ENCODE measurements at regions not wholly inside any gene's neighbourhood (a gene's known extent, or its start where the extent isn't known, plus 50 kb on each side); places are given as distances from the start of the nearest gene placed in this dataset.
"Not testable (repeated sequence)": the region's sequence is repeated elsewhere in the genome, so short reads cannot be mapped to it uniquely, and the experiment has no call there.

- intact Hi-C loops (cut with DNase I; ENCODE audit: low total_unique reads) = no loop called here
- DNase-seq = no peak
- H3K27me3 ChIP-seq = no peaks in the 10 kb centered on the region
- no peaks in the 10 kb centered on the region for H3K36me3 ChIP-seq
- no peak overlapping the region for H3K4me3 ChIP-seq
- H3K9me3 ChIP-seq = peaks cover 0 to 10% of the 10 kb centered on the region in 2 donors
- no peak overlapping the region for H3K27ac ChIP-seq
- no peaks in the 10 kb centered on the region for H3K4me1 ChIP-seq
- TF ChIP-seq CTCF (IDR thresholded peaks at IDR 0.05) (no peak), POLR2A (IDR thresholded peaks at IDR 0.05) (no peak)
These were observed 546.0 kb upstream of the RGMB start for GRCh38 chr5:98227489-98227888.

GRCh38 chr5:98231089-98231488, 542.4 kb upstream of the RGMB start:
- no peak for DNase-seq
- H3K4me1 ChIP-seq = no peaks in the 10 kb centered on the region
- intact Hi-C loops (cut with DNase I; ENCODE audit: low total_unique reads) = no loop called here
- H3K36me3 ChIP-seq = no peaks in the 10 kb centered on the region
- no peak overlapping the region for H3K27ac ChIP-seq
- no peak for TF ChIP-seq CTCF (IDR thresholded peaks at IDR 0.05)
- no peak for TF ChIP-seq POLR2A (IDR thresholded peaks at IDR 0.05)
- H3K9me3 ChIP-seq = peaks cover 0 to 10% of the 10 kb centered on the region in 2 donors
- no peak overlapping the region for H3K4me3 ChIP-seq
- no peaks in the 10 kb centered on the region for H3K27me3 ChIP-seq

- H3K4me3 ChIP-seq; H3K4me1 ChIP-seq; H3K27me3 ChIP-seq; H3K9me3 ChIP-seq; intact Hi-C loops (cut with DNase I; ENCODE audit: low total_unique reads); H3K36me3 ChIP-seq; H3K27ac ChIP-seq; DNase-seq: not testable (repeated sequence)
These were observed 535.7 kb upstream of the RGMB start for GRCh38 chr5:98237794-98238193.

- no peak overlapping the region for H3K4me3 ChIP-seq
These were observed 529.5 kb upstream of the RGMB start for GRCh38 chr5:98243972-98244371.

GRCh38 chr5:98248949-98249348, 524.5 kb upstream of the RGMB start:
- no peaks in the 10 kb centered on the region for H3K4me1 ChIP-seq
- no peak overlapping the region for H3K27ac ChIP-seq
- H3K36me3 ChIP-seq = no peaks in the 10 kb centered on the region
- DNase-seq = no peak
- no peak for TF ChIP-seq POLR2A (IDR thresholded peaks at IDR 0.05)
- no peak for TF ChIP-seq CTCF (IDR thresholded peaks at IDR 0.05)
- H3K27me3 ChIP-seq = no peaks in the 10 kb centered on the region
- intact Hi-C loops (cut with DNase I; ENCODE audit: low total_unique reads) = no loop called here
- no peak overlapping the region for H3K4me3 ChIP-seq
- no peaks in the 10 kb centered on the region for H3K9me3 ChIP-seq

More at GRCh38 chr5:98243972-98244371, 529.5 kb upstream of the RGMB start:
- intact Hi-C loops (cut with DNase I; ENCODE audit: low total_unique reads) = no loop called here
- no peak for DNase-seq
- Histone ChIP-seq H3K27ac (no peak overlapping the region), H3K27me3 (no peaks in the 10 kb centered on the region), H3K36me3 (no peaks in the 10 kb centered on the region), H3K9me3 (no peaks in the 10 kb centered on the region), H3K4me1 (no peaks in the 10 kb centered on the region)
- TF ChIP-seq CTCF (IDR thresholded peaks at IDR 0.05) = no peak
- TF ChIP-seq POLR2A (IDR thresholded peaks at IDR 0.05) = no peak

GRCh38 chr5:98258939-98259338, 514.5 kb upstream of the RGMB start:
- Histone ChIP-seq H3K9me3 (no peaks in the 10 kb centered on the region), H3K4me3 (no peak overlapping the region), H3K4me1 (no peaks in the 10 kb centered on the region), H3K27ac (no peak overlapping the region), H3K36me3 (no peaks in the 10 kb centered on the region), H3K27me3 (no peaks in the 10 kb centered on the region)
- intact Hi-C loops (cut with DNase I; ENCODE audit: low total_unique reads) = no loop called here
- no peak for TF ChIP-seq CTCF (IDR thresholded peaks at IDR 0.05)
- TF ChIP-seq POLR2A (IDR thresholded peaks at IDR 0.05) = no peak
- DNase-seq = no peak

Data from uterus (tissue), 3 donors.